CD4-positive, alpha-beta T cell treated with Interleukin-17A for 4 hours (primary cell): ENCODE measurements at regions not wholly inside any gene's neighbourhood (a gene's known extent, or its start where the extent isn't known, plus 50 kb on each side); places are given as distances from the start of the nearest gene placed in this dataset.

ENCODE experiments used
- DNase-seq: peaks from one replicate; pipeline ENCODE4 v3.0.0-alpha.2; 2020; ENCODE audit warnings: mixed read lengths

GRCh38 chr14:97457575-97458085, 660.4 kb downstream of the VRK1 start:
- peak; percentile 10 for DNase-seq

- no peak for DNase-seq
Observed at GRCh38 chr14:97458255-97458654, 661.1 kb downstream of the VRK1 start.

GRCh38 chr14:97458661-97459579, 661.7 kb downstream of the VRK1 start:
- peak; percentile 91 for DNase-seq

GRCh38 chr14:97462081-97462480, 664.9 kb downstream of the VRK1 start:
- DNase-seq, result no peak

- DNase-seq, result no peak
Observed at GRCh38 chr14:97468220-97468619, 671.0 kb downstream of the VRK1 start.

GRCh38 chr14:97477353-97477752, 680.2 kb downstream of the VRK1 start:
- DNase-seq, result no peak

GRCh38 chr14:97485201-97485600, 688.0 kb downstream of the VRK1 start:
- DNase-seq, result no peak

- no peak for DNase-seq
Observed at GRCh38 chr14:97486601-97487120, 689.5 kb downstream of the VRK1 start.

GRCh38 chr14:97489750-97490149, 692.6 kb downstream of the VRK1 start:
- DNase-seq, result no peak

- no peak for DNase-seq
Observed at GRCh38 chr14:97490521-97491070, 693.4 kb downstream of the VRK1 start.

GRCh38 chr14:97491697-97492096, 694.5 kb downstream of the VRK1 start:
- no peak for DNase-seq

- no peak for DNase-seq
Observed at GRCh38 chr14:97499790-97500481, 702.8 kb downstream of the VRK1 start.

GRCh38 chr14:97506626-97507025, 709.4 kb downstream of the VRK1 start:
- no peak for DNase-seq

- DNase-seq, result no peak
Observed at GRCh38 chr14:97513891-97514290, 716.7 kb downstream of the VRK1 start.

- DNase-seq, result no peak
Observed at GRCh38 chr14:97517566-97518234, 720.5 kb downstream of the VRK1 start.

- DNase-seq, result no peak
Observed at GRCh38 chr14:97523936-97524335, 726.8 kb downstream of the VRK1 start.

GRCh38 chr14:97524589-97525319, 727.6 kb downstream of the VRK1 start:
- no peak for DNase-seq

GRCh38 chr14:97527993-97528392, 730.8 kb downstream of the VRK1 start:
- no peak for DNase-seq

GRCh38 chr14:97532052-97532451, 734.9 kb downstream of the VRK1 start:
- no peak for DNase-seq

GRCh38 chr14:97536421-97536820, 739.2 kb downstream of the VRK1 start:
- no peak for DNase-seq

- no peak for DNase-seq
Observed at GRCh38 chr14:97538749-97539410, 741.7 kb downstream of the VRK1 start.

GRCh38 chr14:97539411-97539795, 742.2 kb downstream of the VRK1 start:
- no peak for DNase-seq
